KMS-11 (cell line): ENCODE measurements at regions not wholly inside any gene's neighbourhood (a gene's known extent, or its start where the extent isn't known, plus 50 kb on each side); places are given as distances from the start of the nearest gene placed in this dataset.
A peak's percentile ranks its signal among the peaks of the same experiment; 100 is the strongest.
"Not testable (repeated sequence)": the region's sequence is repeated elsewhere in the genome, so short reads cannot be mapped to it uniquely, and the experiment has no call there.

Source experiments
- H2AFZ ChIP-seq: fragments of 200-600 bp; sonication (generic); 2 replicates; pipeline ENCODE4 v1.6.1; 2016; ENCODE audit warnings: antibody characterized with exemption, mixed run types, low read depth
- H3K27ac ChIP-seq: fragments of 200-600 bp; sonication (generic); 2 replicates; pipeline ENCODE4 v1.6.1; 2016; ENCODE audit warnings: mild to moderate bottlenecking, mixed run types
- H3K27me3 ChIP-seq: fragments of 200-600 bp; sonication (generic); 2 replicates; pipeline ENCODE4 v1.6.1; 2017; ENCODE audit warnings: mild to moderate bottlenecking, low read depth, mixed run types, moderate library complexity; ENCODE audit not compliant: insufficient read depth
- H3K36me3 ChIP-seq: fragments of 200-600 bp; sonication (generic); 2 replicates; pipeline ENCODE4 v1.6.1; 2017; ENCODE audit warnings: mild to moderate bottlenecking, mixed run types; ENCODE audit not compliant: insufficient read depth
- H3K4me1 ChIP-seq: fragments of 200-600 bp; sonication (generic); 2 replicates; pipeline ENCODE4 v1.6.1; 2016; ENCODE audit warnings: mild to moderate bottlenecking, low read depth, mixed run types; ENCODE audit not compliant: poor library complexity, severe bottlenecking
- H3K4me2 ChIP-seq: fragments of 200-600 bp; sonication (generic); 2 replicates; pipeline ENCODE4 v1.7.0; 2016; ENCODE audit warnings: mild to moderate bottlenecking, mixed run types
- H3K4me3 ChIP-seq: fragments of 200-600 bp; sonication (generic); IDR thresholded peaks from 2 replicates; pipeline ENCODE4 v1.6.1; 2017; ENCODE audit warnings: low read depth, low read length, mixed read lengths; ENCODE audit not compliant: insufficient read depth
- H3K79me2 ChIP-seq: fragments of 200-600 bp; sonication (generic); 2 replicates; pipeline ENCODE4 v1.6.1; 2016; ENCODE audit warnings: low read depth, mixed run types; ENCODE audit not compliant: insufficient read depth
- H3K9ac ChIP-seq: fragments of 200-600 bp; sonication (generic); 2 replicates; pipeline ENCODE4 v1.6.1; 2016; ENCODE audit warnings: mild to moderate bottlenecking, mixed run types
- H4K20me1 ChIP-seq: fragments of 200-600 bp; sonication (generic); 2 replicates; pipeline ENCODE4 v1.6.1; 2016; ENCODE audit warnings: mild to moderate bottlenecking, mixed run types; ENCODE audit not compliant: insufficient read depth
- CTCF ChIP-seq: fragments of 200-600 bp; sonication (generic); conservative IDR thresholded peaks from 2 replicates; pipeline ENCODE4 v1.6.1; 2017; ENCODE audit warnings: low read depth, mild to moderate bottlenecking, antibody characterized with exemption, low read length, moderate library complexity, mixed read lengths

DNA sequence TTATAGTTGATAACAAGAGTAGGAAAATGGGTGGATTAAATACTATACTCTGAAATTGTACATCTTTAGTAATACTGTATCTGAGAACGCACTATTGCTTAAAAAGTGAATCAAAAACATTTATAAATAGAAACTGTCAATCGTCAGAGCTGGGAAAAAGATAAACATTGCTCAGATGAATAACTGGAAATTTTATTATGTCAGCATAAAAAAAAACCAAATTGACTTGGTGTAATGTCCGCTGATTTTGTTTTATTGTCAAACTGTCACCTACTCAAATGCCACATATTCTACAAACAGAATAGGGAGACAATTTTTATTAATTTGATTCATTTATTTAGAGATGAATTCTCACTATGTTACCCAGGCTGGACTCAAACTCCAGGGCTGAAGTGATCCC is 109.3 kb upstream of the TMTC1 start:
- no peak overlapping the region for H3K27ac ChIP-seq
- H3K4me2 ChIP-seq, result no peak overlapping the region
- H3K9ac ChIP-seq, result no peak overlapping the region
- no peaks in the 10 kb centered on the region for H3K36me3 ChIP-seq
- TF ChIP-seq CTCF, result no peak
- H4K20me1 ChIP-seq, result no peaks in the 10 kb centered on the region
- no peak overlapping the region for H2AFZ ChIP-seq
- H3K4me3 ChIP-seq, result no peak overlapping the region
- no peaks in the 10 kb centered on the region for H3K27me3 ChIP-seq
- H3K79me2 ChIP-seq, result no peaks in the 10 kb centered on the region
- no peaks in the 10 kb centered on the region for H3K4me1 ChIP-seq

DNA sequence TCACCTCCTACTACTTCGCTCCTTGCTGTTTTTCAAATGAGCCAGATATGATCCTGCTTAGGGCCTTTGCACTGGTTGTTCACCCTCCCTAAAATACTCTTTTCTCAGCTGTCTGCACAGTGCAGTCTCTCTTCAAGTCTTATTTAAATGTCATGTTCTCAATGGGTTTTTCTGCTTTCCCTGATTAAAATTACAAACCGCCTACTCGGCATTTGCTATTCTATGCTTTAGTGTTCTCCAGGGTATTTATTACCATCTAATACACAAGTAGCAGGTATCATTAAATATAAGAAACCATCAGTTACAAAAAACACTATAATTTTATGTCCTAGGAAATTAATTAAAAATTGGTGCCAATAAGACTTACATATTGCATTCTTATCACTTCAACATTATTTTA is 108.0 kb upstream of the TMTC1 start:
- Histone ChIP-seq H3K27ac (no peak overlapping the region), H2AFZ (no peak overlapping the region), H3K27me3 (no peaks in the 10 kb centered on the region), H4K20me1 (no peaks in the 10 kb centered on the region), H3K36me3 (no peaks in the 10 kb centered on the region), H3K79me2 (no peaks in the 10 kb centered on the region), H3K4me2 (no peak overlapping the region), H3K9ac (no peak overlapping the region), H3K4me3 (no peak overlapping the region), H3K4me1 (no peaks in the 10 kb centered on the region)
- TF ChIP-seq CTCF, result no peak

DNA sequence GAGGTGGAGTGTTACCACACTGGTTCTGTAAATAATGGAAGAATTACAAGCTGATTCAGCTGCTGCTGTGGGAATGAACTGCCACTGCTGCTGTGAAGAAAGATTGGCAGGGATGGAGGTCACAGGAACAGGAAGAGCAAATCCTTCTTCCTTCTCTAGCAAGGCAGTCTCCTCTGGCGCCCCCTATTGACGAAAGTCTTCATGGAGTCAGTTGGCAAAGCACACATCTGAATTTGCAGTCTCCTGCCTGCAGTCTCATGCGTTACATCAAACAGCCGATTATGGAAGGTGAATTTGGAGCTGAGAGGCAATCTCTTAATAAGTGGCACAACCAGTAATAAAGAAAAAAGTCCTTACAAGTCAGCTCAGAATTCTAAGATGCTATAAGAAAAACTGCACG is 106.0 kb upstream of the TMTC1 start:
- 0 out of 2 replicates have a peak overlapping the region, but pooled peaks have one; percentile 21 for H2AFZ ChIP-seq
- no peak overlapping the region for H3K9ac ChIP-seq
- H3K79me2 ChIP-seq, result no peaks in the 10 kb centered on the region
- peak; percentile 60 for TF ChIP-seq CTCF
- H3K4me2 ChIP-seq, result no peak overlapping the region
- no peaks in the 10 kb centered on the region for H3K27me3 ChIP-seq
- no peaks in the 10 kb centered on the region for H3K36me3 ChIP-seq
- no peaks in the 10 kb centered on the region for H4K20me1 ChIP-seq
- no peak overlapping the region for H3K4me3 ChIP-seq
- no peak overlapping the region for H3K27ac ChIP-seq
- no peaks in the 10 kb centered on the region for H3K4me1 ChIP-seq

DNA sequence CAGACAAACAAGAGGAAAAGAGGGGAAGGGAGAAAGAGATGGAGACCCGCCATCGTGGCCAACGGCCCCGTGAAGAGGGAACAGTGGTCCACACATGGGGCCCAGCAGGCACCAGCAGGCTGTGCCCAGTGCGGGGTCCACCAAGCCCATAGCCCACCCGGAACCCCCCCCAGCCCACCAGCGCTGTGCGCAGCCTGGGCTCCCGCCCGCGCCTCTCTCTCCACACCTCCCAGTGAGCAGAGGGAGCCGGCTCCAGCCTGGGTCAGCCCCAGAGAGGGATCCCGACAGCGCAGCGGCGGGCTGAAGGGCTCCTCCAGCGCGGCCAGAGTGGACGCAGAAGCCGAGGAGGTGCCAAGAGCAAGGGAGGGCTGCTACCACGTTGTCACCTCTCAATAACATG is 105.0 kb upstream of the TMTC1 start:
- Histone ChIP-seq H3K9ac (no peak overlapping the region), H3K36me3 (no peaks in the 10 kb centered on the region), H2AFZ (no peak overlapping the region), H3K27me3 (no peaks in the 10 kb centered on the region), H3K4me1 (no peaks in the 10 kb centered on the region), H3K79me2 (no peaks in the 10 kb centered on the region), H3K27ac (no peak overlapping the region), H4K20me1 (no peaks in the 10 kb centered on the region), H3K4me3 (no peak overlapping the region), H3K4me2 (no peak overlapping the region)
- TF ChIP-seq CTCF, result no peak

DNA sequence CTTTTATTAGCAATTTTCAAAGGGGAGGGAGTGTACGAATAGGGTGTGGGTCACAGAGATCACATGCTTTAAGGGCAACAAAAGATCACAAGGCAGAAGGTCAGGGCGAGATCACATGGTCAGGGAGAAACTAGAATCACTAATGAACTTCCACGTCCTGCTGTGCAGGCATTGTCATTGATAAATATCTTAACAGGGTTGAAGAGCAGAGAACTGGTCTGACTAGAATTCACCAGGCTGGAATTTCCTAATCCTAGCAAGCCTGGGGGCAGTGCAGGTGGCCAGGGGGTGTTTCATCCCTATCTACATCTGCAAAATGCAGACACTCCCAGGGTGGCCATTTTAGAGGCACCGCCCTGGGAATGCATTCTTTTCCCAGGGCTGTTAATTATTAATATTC is 101.2 kb upstream of the TMTC1 start:
- H3K27me3 ChIP-seq, H3K27ac ChIP-seq, H3K79me2 ChIP-seq, H4K20me1 ChIP-seq, H3K36me3 ChIP-seq, H2AFZ ChIP-seq, H3K4me2 ChIP-seq, H3K4me1 ChIP-seq, H3K4me3 ChIP-seq, H3K9ac ChIP-seq: not testable (repeated sequence)
